Activated CD4-positive, alpha-beta memory T cell treated with anti-CD3 and anti-CD28 coated beads, Interleukin-2, amount 10 ng/mL, durations not matched to agents 7 days and 5 days (primary cell): ENCODE measurements at regions not wholly inside any gene's neighbourhood (a gene's known extent, or its start where the extent isn't known, plus 50 kb on each side); places are given as distances from the start of the nearest gene placed in this dataset.
"Not testable (repeated sequence)": the region's sequence is repeated elsewhere in the genome, so short reads cannot be mapped to it uniquely, and the experiment has no call there.

Source experiments
- CTCF ChIA-PET: fragments of 350-600 bp; sonication (Branson Sonifier 250); formaldehyde crosslinking; loops from one replicate; lab custom pipeline; 2021; ENCODE audit warnings: antibody characterized with exemption, inconsistent platforms; lab: Charles Lee
- POLR2A ChIA-PET: fragments of 350-600 bp; sonication (Branson Sonifier 250); formaldehyde crosslinking; loops from one replicate; lab custom pipeline; 2021; ENCODE audit warnings: antibody characterized with exemption; lab: Charles Lee
- DNase-seq: peaks from one replicate; pipeline ENCODE4 v3.0.0-alpha.2; 2020
- H3K27ac Mint-ChIP-seq: one replicate; pipeline ENCODE4 v1.8.0; 2021; ENCODE audit warnings: mild to moderate bottlenecking, mixed read lengths
- H3K27me3 Mint-ChIP-seq: one replicate; pipeline ENCODE4 v1.8.0; 2021; ENCODE audit warnings: mixed read lengths
- H3K36me3 Mint-ChIP-seq: one replicate; pipeline ENCODE4 v1.8.0; 2021; ENCODE audit warnings: low read depth, mixed read lengths
- H3K4me1 Mint-ChIP-seq: one replicate; pipeline ENCODE4 v1.8.0; 2021; ENCODE audit warnings: mixed read lengths
- H3K4me3 Mint-ChIP-seq: one replicate; pipeline ENCODE4 v1.8.0; 2021; ENCODE audit warnings: mild to moderate bottlenecking, mixed read lengths
- H3K9me3 Mint-ChIP-seq: one replicate; pipeline ENCODE4 v1.8.0; 2021; ENCODE audit warnings: mixed read lengths

GRCh38 chr20:53817513-53817912, 223.9 kb upstream of the ZNF217 start:
- H3K27me3 Mint-ChIP-seq, DNase-seq, H3K27ac Mint-ChIP-seq, POLR2A ChIA-PET, H3K36me3 Mint-ChIP-seq, H3K4me3 Mint-ChIP-seq, H3K9me3 Mint-ChIP-seq: not testable (repeated sequence)
- CTCF ChIA-PET, result interaction anchor here (0.7 to 0.9 kb wide), 2 partner anchors 13 to 99 kb away, joined by 3 read pairs; no protein-coding TSS in a partner anchor
- peaks cover 19% of the 10 kb centered on the region for H3K4me1 Mint-ChIP-seq

GRCh38 chr20:53816872-53817398, 223.3 kb upstream of the ZNF217 start:
- no peak for DNase-seq
- H3K27ac Mint-ChIP-seq, result no peak overlapping the region
- H3K27me3 Mint-ChIP-seq, result no peaks in the 10 kb centered on the region
- H3K4me1 Mint-ChIP-seq, result peaks cover 19% of the 10 kb centered on the region
- H3K4me3 Mint-ChIP-seq, result no peak overlapping the region
- ChIA-PET POLR2A (no interaction called here), CTCF (interaction anchor here (0.9 kb wide), 1 partner anchor 14 kb away, joined by 3 read pairs; no protein-coding TSS in a partner anchor)
- no peaks in the 10 kb centered on the region for H3K36me3 Mint-ChIP-seq
- no peaks in the 10 kb centered on the region for H3K9me3 Mint-ChIP-seq

GRCh38 chr20:53815509-53815908, 221.9 kb upstream of the ZNF217 start:
- H3K36me3 Mint-ChIP-seq, result no peaks in the 10 kb centered on the region
- no peak for DNase-seq
- POLR2A ChIA-PET, result interaction anchor here (1.0 kb wide), 1 partner anchor 9 kb away, joined by 3 read pairs; no protein-coding TSS in a partner anchor
- H3K4me3 Mint-ChIP-seq, result no peak overlapping the region
- CTCF ChIA-PET, result no interaction called here
- H3K4me1 Mint-ChIP-seq, result peaks cover 19% of the 10 kb centered on the region
- no peak overlapping the region for H3K27ac Mint-ChIP-seq
- no peaks in the 10 kb centered on the region for H3K9me3 Mint-ChIP-seq
- H3K27me3 Mint-ChIP-seq, result no peaks in the 10 kb centered on the region

GRCh38 chr20:53814060-53814459, 220.4 kb upstream of the ZNF217 start:
- Mint-ChIP-seq H3K27ac (no peak overlapping the region), H3K4me1 (peaks cover 19% of the 10 kb centered on the region), H3K36me3 (no peaks in the 10 kb centered on the region), H3K27me3 (no peaks in the 10 kb centered on the region), H3K4me3 (no peak overlapping the region), H3K9me3 (no peaks in the 10 kb centered on the region)
- POLR2A ChIA-PET, result no interaction called here
- DNase-seq, result no peak
- CTCF ChIA-PET, result no interaction called here

- Mint-ChIP-seq H3K36me3 (no peaks in the 10 kb centered on the region), H3K27me3 (no peaks in the 10 kb centered on the region), H3K4me1 (peaks cover 19% of the 10 kb centered on the region), H3K9me3 (no peaks in the 10 kb centered on the region), H3K4me3 (no peak overlapping the region), H3K27ac (no peak overlapping the region)
- no peak for DNase-seq
- POLR2A ChIA-PET, result no interaction called here
- CTCF ChIA-PET, result no interaction called here
Observed at GRCh38 chr20:53813636-53814035, 220.0 kb upstream of the ZNF217 start.

GRCh38 chr20:53811577-53811976, 217.9 kb upstream of the ZNF217 start:
- ChIA-PET POLR2A (no interaction called here), CTCF (no interaction called here)
- no peak overlapping the region for H3K4me3 Mint-ChIP-seq
- no peaks in the 10 kb centered on the region for H3K27me3 Mint-ChIP-seq
- H3K4me1 Mint-ChIP-seq, result peaks cover 19% of the 10 kb centered on the region
- no peak for DNase-seq
- no peak overlapping the region for H3K27ac Mint-ChIP-seq
- H3K9me3 Mint-ChIP-seq, result no peaks in the 10 kb centered on the region
- H3K36me3 Mint-ChIP-seq, result no peaks in the 10 kb centered on the region

- Mint-ChIP-seq H3K4me3 (no peak overlapping the region), H3K9me3 (no peaks in the 10 kb centered on the region), H3K36me3 (no peaks in the 10 kb centered on the region), H3K27ac (no peak overlapping the region), H3K4me1 (peaks cover 16% of the 10 kb centered on the region), H3K27me3 (no peaks in the 10 kb centered on the region)
- ChIA-PET CTCF (no interaction called here), POLR2A (interaction anchor here (0.6 kb wide), 1 partner anchor 240 kb away, joined by 3 read pairs; no protein-coding TSS in a partner anchor)
- DNase-seq, result no peak
Observed at GRCh38 chr20:53810661-53811355, 217.2 kb upstream of the ZNF217 start.

GRCh38 chr20:53809728-53810365, 216.2 kb upstream of the ZNF217 start:
- Mint-ChIP-seq H3K9me3 (no peaks in the 10 kb centered on the region), H3K4me1 (peaks cover 8% of the 10 kb centered on the region), H3K36me3 (no peaks in the 10 kb centered on the region), H3K4me3 (no peak overlapping the region), H3K27ac (no peak overlapping the region), H3K27me3 (no peaks in the 10 kb centered on the region)
- CTCF ChIA-PET, result interaction anchor here (1.1 kb wide), 1 partner anchor 232 kb away, joined by 3 read pairs; no protein-coding TSS in a partner anchor
- POLR2A ChIA-PET, result interaction anchor here (0.6 kb wide), 1 partner anchor 239 kb away, joined by 3 read pairs; no protein-coding TSS in a partner anchor
- DNase-seq, result no peak

- H3K36me3 Mint-ChIP-seq, result no peaks in the 10 kb centered on the region
- no peaks in the 10 kb centered on the region for H3K9me3 Mint-ChIP-seq
- H3K4me1 Mint-ChIP-seq, result peaks cover 3% of the 10 kb centered on the region
- H3K27ac Mint-ChIP-seq, result no peak overlapping the region
- ChIA-PET CTCF (interaction anchor here (1.1 kb wide), 1 partner anchor 231 kb away, joined by 3 read pairs; no protein-coding TSS in a partner anchor), POLR2A (no interaction called here)
- H3K27me3 Mint-ChIP-seq, result no peaks in the 10 kb centered on the region
- no peak for DNase-seq
- H3K4me3 Mint-ChIP-seq, result no peak overlapping the region
Observed at GRCh38 chr20:53809217-53809616, 215.6 kb upstream of the ZNF217 start.

GRCh38 chr20:53808733-53809132, 215.1 kb upstream of the ZNF217 start:
- DNase-seq, result no peak
- H3K9me3 Mint-ChIP-seq, result no peaks in the 10 kb centered on the region
- ChIA-PET CTCF (no interaction called here), POLR2A (no interaction called here)
- H3K4me1 Mint-ChIP-seq, result no peaks in the 10 kb centered on the region
- no peak overlapping the region for H3K4me3 Mint-ChIP-seq
- H3K27ac Mint-ChIP-seq, result no peak overlapping the region
- no peaks in the 10 kb centered on the region for H3K36me3 Mint-ChIP-seq
- H3K27me3 Mint-ChIP-seq, result no peaks in the 10 kb centered on the region

GRCh38 chr20:53808302-53808701, 214.7 kb upstream of the ZNF217 start:
- H3K9me3 Mint-ChIP-seq, H3K27me3 Mint-ChIP-seq, H3K4me3 Mint-ChIP-seq, H3K27ac Mint-ChIP-seq, H3K4me1 Mint-ChIP-seq, DNase-seq, H3K36me3 Mint-ChIP-seq, CTCF ChIA-PET, POLR2A ChIA-PET: not testable (repeated sequence)

- Mint-ChIP-seq H3K4me1 (no peaks in the 10 kb centered on the region), H3K4me3 (no peak overlapping the region), H3K27ac (no peak overlapping the region), H3K27me3 (no peaks in the 10 kb centered on the region), H3K36me3 (no peaks in the 10 kb centered on the region), H3K9me3 (no peaks in the 10 kb centered on the region)
- no peak for DNase-seq
- ChIA-PET CTCF (no interaction called here), POLR2A (no interaction called here)
Observed at GRCh38 chr20:53806683-53807401, 213.2 kb upstream of the ZNF217 start.

- H3K9me3 Mint-ChIP-seq, result no peaks in the 10 kb centered on the region
- H3K36me3 Mint-ChIP-seq, result no peaks in the 10 kb centered on the region
- no peak overlapping the region for H3K27ac Mint-ChIP-seq
- no peak for DNase-seq
- POLR2A ChIA-PET, result no interaction called here
- CTCF ChIA-PET, result no interaction called here
- no peaks in the 10 kb centered on the region for H3K27me3 Mint-ChIP-seq
- no peak overlapping the region for H3K4me3 Mint-ChIP-seq
- H3K4me1 Mint-ChIP-seq, result no peaks in the 10 kb centered on the region
Observed at GRCh38 chr20:53805895-53806384, 212.3 kb upstream of the ZNF217 start.
